PC-9 (cell line): ENCODE measurements at regions not wholly inside any gene's neighbourhood (a gene's known extent, or its start where the extent isn't known, plus 50 kb on each side); places are given as distances from the start of the nearest gene placed in this dataset.

ENCODE experiments used
- EZH2 ChIP-seq: fragments of 200-600 bp; sonication (generic); IDR thresholded peaks from 2 replicates; pipeline ENCODE4 v1.8.0; 2017; ENCODE audit warnings: antibody characterized with exemption, low read depth
- TF ChIP-seq, protein P1 (sequence below): fragments of 200-600 bp; sonication (generic); conservative IDR thresholded peaks from 2 replicates; pipeline ENCODE4 v1.6.1; 2017; ENCODE audit warnings: mixed run types, antibody characterized with exemption, mild to moderate bottlenecking, moderate library complexity

DNA sequence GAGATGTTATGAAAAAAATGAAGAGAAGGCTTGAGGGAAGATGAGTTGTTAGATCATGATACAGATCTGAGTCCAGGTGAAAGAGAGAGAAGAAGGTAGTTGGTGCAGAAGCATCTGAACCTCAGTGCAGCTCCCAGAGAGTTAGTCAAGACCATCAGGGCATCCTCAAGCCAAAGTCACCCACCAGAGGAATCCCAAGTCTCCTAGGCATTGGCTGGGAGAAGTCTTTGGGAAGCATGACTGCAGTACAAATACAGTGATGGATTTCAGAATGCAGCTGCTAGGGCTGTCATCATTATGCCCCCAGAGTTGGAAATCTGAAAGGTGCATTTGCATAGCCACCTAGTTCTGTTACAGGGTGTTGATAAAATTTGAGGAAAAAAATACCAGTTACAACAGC is 59.7 kb upstream of the GALNT18 start:
- TF ChIP-seq, protein P1, sequence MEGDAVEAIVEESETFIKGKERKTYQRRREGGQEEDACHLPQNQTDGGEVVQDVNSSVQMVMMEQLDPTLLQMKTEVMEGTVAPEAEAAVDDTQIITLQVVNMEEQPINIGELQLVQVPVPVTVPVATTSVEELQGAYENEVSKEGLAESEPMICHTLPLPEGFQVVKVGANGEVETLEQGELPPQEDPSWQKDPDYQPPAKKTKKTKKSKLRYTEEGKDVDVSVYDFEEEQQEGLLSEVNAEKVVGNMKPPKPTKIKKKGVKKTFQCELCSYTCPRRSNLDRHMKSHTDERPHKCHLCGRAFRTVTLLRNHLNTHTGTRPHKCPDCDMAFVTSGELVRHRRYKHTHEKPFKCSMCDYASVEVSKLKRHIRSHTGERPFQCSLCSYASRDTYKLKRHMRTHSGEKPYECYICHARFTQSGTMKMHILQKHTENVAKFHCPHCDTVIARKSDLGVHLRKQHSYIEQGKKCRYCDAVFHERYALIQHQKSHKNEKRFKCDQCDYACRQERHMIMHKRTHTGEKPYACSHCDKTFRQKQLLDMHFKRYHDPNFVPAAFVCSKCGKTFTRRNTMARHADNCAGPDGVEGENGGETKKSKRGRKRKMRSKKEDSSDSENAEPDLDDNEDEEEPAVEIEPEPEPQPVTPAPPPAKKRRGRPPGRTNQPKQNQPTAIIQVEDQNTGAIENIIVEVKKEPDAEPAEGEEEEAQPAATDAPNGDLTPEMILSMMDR: no peak
- TF ChIP-seq EZH2: no peak
